Hematopoietic multipotent progenitor cell treated with erythropoietin and hydrocortisone succinate and interleukin-3 and kit ligand, for 15 days (in vitro differentiated cells): ENCODE measurements at regions not wholly inside any gene's neighbourhood (a gene's known extent, or its start where the extent isn't known, plus 50 kb on each side); places are given as distances from the start of the nearest gene placed in this dataset.
"Not testable (repeated sequence)": the region's sequence is repeated elsewhere in the genome, so short reads cannot be mapped to it uniquely, and the experiment has no call there.

Experiments
- DNase-seq: peaks from one replicate; pipeline ENCODE4 v3.0.0-alpha.2; 2015; ENCODE audit warnings: low spot score

DNA sequence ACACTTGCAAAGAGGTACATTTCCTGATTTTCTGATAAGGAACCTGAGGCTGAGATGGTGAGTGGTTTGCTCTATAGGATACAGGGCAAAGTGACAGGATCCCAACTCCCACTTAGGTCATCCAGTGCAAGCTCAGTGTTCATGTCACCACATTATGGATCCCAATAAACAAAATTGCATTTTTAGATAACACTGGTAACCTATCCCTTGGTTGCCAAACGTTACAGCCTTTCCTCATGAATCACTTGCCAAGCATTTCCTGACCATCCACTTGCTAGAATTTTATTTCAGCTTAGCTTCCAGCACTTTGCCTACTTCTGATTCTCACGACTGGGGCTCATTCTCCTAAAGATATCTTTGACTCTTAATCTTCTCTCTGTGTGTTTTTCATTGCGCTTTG lies 131.4 kb upstream of the ODAD2 start:
- DNase-seq: no peak

DNA sequence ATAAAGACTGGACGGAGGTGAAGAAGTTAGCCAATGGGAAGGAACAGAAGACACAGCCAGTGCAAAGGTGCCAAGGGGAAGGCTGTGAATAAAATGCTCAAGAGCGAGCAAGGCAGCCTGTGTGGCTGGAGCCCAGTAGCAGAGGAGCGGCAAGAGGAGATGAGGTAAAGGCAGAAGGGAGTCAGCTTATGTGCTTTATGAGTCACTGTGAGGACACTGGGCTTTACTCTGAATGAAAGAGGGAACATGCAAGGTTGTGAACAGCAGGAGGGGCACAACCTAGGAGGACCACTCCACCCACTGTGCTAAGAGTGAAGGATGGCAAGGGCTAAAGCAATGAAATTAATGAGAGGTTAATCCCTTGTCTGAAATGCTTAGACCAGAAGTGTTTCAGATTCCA lies 129.0 kb upstream of the ODAD2 start:
- DNase-seq: no peak

DNA sequence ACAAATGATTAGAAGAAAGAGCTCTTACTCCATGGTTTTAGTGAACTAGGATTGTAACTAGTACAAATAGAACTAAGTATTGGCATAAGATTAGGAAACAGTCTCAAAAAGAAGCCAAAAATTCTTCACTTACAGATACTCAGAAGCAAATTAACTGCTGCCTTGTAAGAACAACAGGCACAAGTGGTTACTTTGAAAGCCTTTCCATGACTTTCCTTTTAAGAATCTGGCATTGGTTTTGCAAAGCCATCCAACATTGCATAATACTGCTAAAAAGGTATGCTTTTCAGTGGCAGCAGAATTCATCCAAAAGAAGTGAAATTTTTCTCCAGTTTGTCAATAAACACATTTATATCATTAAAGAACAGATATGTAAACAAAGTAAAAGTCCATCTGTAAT lies 126.8 kb upstream of the ODAD2 start:
- DNase-seq: no peak

DNA sequence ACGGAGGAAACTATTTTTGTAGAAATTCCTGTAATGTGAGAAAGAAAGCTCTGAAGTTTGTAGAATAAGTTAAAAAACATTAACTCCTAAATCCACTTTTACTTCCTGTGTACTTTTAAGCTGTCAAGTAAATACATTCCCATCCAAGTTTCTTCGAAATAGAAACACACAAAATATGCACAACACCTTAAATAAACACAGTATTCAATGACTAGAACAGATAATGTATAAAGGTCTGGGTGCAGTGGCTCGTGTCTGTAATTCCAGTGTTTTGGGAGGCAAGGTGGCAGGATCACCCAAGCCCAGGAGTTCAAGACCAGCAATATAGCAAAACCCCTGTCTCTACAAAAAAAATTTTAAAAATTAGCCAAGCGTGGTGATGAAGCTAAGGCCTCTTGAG lies 121.9 kb upstream of the ODAD2 start:
- DNase-seq: no peak

DNA sequence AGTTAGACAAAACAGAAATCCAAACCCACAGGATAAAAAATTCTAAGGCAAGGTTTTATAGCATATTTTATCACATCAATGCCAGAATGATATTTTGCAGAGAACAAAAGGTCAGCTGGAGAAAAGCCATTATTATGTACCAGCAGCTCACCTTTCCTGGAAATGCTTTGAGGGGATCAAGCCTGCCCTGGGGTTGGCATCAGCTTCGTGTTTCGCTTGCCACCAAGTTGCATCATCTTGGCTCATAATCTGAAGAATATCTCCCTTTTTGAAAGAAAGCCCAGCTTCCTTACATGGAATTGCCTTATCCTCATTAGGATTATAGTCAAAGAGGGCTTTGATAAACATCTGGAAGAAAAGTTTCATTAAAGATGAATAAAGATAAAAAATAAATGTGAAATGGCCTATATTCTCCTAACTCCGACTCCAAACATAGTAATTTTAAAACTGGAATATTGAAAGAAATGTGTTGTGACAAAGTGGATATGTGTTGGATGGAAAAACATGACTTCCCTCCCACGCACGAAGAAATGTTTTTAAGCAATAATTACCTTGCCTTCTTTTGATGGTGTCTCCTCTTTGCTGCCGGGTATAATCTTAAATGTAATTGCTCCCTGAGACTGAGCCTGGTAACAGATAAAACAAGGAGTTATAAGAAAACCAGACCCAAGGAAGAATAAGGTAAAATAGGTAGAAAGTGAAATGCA lies 121.3 kb upstream of the ODAD2 start:
- DNase-seq: no peak

DNA sequence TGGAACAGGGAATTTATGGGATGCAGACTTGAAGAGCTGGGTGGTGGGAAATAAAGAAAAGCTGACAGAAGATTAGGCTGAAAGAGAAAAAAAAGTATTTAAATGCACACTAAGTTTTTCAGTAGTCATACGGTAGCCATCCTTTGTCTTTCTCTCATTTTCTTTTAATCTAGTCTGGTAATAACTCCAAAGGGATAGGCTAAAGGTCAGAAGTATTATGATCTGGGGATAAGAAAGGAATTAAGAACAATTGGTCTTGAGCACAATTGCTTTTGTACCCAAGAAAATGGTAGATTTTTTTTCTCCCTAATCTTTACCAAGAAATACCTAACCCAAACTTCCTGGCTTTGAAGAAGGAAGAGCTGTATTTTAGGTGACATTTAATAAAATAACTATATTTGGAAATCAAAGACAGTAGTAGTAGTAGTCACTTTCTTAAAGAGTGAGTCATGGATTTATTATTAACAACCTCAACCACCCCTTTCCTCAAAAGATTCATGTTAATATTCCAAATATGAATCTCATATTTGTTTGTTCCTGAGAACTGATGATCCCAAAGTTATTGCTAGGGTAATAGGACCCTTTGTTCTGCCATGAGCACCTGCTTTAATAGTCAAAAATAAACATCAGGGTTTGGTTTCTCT lies 120.2 kb upstream of the ODAD2 start:
- no peak for DNase-seq

DNA sequence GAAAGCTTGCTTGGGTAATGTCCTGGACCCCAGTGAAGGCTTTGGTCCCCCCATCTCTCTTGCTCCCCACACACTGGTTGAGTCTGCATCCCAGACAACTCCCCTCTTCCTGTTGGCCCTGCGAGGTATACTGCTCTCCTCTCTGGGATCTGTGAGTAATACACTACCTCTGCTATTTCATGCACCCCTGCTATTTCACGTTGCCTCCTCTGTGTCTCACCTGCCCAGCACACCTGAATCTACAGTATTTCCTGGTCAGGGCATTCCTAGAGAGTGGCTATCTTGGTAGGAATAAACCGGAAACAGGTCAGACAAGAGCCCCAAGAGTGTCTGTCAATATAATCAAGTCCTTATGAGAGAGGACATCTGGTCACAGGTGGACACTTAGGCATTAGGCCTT lies 114.3 kb upstream of the ODAD2 start:
- DNase-seq: no peak

DNA sequence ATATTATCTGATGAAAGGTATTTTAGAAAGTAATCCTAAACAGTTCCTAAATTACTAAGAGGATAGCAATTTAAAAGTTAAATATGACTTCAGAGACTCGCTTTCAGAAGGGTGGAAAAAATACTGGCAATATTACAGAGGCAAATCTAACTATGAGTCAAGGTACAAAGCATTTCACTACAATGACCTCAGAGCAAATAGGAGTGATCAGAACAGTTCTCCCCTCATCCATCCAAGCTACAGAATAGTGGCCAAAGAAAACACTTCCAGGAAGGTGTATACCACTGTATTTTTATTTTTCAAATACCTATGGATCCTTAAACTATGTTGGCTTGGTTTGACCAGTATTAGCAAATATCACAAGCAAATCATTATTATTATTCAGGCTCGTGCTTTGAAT lies 112.8 kb upstream of the ODAD2 start:
- DNase-seq: no peak

DNA sequence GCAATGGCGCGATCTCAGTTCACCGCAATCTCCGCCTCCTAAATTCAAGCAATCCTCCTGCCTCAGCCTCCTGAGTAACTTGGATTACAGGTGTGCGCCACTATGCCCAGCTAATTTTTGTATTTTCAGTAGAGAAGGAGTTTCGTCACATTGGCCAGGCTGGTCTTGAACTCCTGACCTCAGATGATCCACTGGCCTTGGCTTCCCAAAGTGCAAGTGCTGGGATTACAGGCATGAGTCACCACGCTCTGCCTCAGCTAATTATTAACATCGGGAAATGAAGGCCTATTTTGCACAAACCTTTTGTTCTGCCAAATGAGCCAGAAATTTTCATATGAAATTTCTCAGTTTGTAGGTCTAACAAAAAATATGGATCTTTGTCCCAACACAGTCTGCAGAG lies 106.7 kb upstream of the ODAD2 start:
- DNase-seq: no peak

DNA sequence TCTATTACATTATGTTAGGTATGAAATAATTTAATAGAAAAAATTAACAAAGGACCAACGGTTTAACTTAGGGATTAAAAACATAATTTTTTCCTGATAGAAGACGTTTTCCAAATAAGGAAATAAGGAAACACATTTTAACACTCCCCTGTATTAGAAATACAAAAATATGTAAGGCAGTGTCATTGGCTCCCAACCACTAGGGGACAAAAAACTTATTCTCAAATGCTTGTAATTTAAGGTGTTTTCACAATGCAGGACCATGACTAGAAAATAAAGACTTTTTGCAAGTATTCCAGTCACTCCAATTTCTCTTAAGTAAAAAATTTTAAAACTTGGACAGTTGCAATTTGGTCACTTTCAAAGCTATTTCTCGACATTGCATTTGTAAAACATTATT lies 98.8 kb upstream of the ODAD2 start:
- no peak for DNase-seq

DNA sequence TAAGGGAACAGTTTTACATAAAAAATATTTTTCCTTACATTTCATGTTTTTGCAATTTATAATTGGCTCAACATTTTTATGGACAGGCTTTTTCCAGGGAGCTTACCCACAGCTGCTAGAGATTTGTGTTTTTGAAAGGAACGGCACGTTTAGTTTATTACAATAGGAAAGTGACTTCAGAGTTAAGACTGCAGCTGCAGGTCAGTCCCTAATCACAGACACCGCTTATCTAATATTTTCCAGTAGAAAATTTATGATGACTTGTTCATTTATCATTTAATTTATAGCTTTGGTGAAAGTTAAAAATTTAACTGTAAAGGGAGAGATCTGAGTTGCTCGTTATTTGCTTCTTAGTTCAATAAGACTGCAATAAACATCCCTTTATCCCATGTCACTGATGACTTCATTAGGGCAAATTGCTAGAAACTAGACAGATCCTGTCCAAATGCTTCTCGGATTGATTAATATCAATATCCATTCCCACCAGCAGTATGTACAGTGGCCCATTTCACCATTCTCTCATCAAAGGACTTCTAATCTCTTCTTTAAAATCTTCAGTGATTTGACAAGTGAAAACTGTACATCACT lies 97.0 kb upstream of the ODAD2 start:
- no peak for DNase-seq

DNA sequence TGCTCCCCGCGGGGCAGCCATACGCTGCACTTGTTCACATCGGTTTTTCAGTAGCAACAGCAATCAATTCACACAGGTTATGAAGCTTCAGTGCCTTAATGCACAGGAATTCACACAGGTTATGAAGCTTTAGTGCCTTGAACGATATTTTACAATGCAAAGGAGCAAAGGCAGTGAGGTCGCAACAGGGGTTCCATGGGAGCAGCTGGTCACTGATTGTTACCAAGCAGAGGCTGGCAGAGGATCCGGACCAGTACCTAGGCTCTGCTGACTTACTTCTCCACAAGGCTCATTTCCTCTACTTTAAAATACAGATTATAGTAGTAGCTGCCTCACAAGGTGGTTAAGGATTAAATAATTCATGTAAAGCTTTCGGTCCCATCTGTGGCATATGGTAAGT lies 95.2 kb upstream of the ODAD2 start:
- DNase-seq: no peak

DNA sequence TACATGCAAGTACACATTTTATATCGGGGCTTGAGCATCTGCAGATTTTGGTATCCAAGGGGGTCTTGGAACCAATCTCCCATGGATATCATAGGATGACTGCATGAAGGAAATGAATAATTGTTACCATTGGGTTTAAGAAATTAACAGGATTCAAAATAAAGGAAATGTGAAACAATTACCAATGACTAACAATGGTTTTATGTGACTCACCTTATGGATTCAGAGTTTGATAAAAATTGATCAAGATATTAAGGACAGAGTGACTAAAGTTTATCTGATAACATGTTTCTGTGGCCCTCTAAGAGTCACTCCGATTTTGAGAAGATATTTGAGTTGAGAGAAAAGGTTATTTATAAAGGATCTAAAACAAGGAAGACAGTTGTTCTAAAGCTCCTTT lies 93.0 kb upstream of the ODAD2 start:
- no peak for DNase-seq

DNA sequence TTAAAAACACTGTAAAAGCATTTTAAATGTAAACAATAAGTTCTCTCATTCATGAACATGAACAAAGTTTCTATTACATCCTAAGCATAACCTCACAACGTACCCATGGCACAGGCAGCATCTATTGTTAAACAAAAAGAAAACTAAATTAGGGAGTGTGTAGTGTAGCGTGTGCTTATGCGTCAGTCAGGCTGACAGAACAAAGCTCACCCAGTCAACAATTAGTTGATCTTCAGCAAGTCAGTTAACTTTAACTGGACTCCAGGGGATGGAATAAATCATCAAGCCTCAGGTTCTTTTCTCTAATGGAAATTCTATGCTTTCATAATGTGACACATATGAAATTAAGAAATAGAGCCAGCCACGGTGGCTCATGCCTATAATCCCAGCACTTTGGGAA lies 91.6 kb upstream of the ODAD2 start:
- DNase-seq: no peak

DNA sequence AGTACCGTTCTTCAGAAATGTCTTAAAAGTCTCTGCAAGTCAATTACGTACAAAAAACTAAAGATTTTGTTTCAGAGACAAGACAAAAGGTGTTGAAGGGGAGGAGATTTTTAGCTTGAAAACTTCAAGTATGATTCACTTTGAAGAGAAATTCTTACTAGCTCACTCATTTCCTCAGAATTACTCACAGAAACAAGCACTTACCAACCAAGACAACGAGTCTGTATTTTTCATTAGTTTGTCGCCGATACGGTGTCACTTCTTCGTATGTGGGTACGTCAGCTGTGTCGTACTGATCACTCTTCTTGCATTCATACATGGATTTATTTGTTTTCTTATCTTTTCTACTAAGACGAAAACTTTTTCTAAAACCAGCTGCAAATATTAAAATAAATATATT lies 90.6 kb upstream of the ODAD2 start:
- DNase-seq: no peak

DNA sequence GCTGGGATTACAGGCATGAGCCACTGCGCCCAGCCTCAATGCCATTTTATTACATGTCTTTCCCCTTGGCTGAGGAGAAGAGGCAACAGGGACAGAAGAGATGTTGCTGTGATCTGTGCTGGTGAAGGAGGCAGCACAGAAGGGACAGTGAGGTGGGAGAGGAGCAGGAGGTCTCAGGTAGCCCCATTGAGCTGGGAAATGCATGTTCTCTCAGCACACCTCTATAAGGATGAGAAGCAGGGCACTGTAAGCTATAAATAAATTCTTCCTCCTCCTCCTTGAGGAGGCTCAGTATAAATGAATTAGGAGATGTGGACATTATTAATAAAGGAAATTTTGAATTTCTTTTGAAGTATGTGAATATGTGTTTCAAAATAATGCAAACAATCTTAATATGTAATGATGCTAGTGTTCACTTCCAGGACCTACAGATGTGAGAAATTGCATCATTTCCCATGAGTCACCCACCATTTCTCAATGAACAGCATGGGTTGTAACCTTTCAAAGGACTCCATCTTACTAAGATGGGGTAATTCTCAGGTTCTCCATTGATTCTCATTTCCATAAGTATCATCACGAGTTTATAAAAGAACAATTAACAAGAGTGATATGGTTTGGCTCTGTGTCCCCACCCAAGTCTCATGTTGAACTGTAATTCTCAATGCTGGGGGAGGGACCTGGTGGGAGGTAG lies 88.9 kb upstream of the ODAD2 start:
- no peak for DNase-seq

DNA sequence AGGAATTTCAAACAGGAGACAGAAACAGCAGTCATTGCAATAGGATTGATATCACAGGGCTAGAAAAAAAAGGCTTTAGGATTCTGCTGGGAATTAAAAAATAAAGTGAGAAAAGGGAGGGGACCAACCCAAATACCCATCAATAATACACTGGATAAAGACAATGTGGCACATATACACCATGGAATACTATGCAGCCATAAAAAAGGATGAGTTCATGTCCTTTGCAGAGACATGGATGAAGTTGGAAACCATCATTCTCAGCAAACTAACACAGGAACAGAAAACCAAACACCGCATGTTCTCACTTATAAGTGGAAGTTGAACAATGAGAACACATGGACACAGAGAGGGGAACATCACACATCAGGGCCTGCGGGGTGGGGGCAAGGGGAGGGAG lies 86.9 kb upstream of the ODAD2 start:
- DNase-seq: not testable (repeated sequence)

DNA sequence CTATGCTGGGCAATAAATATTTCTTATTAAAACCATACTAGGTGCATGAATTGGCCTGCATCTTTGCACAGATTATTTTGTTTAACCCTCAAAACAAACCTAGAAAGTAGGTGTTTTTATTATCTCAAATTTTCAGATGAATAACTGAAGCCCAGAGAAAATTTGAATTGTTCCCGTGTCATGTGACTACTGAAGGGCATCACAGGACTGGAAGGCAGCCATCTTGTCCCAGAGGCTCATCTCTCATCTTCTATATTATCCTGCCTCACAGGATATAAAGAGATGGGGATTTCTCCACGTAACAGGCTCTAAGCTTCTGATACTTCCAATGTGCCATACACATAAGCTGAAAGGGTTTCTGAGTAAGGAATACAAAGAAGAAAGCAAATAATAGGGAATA lies 84.0 kb upstream of the ODAD2 start:
- no peak for DNase-seq

DNA sequence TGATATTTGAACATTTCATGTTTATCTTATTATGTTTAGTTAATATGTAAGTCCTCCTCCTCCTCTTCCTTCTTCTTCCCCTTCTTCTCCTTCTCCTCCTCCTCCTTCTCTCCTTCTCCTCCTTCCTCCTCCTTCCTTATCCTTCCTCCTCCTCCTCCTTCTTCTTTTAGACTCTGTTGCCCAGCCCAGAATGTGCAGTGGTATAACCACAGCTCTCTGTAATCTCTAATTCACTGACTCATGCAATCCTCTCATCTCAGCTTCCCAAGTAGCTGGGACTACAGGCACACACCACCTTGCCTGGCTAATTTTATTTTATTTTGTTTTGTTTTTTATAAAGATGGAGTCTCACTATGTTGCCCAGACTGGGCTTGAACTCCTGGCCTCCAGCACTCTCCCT lies 83.4 kb upstream of the ODAD2 start:
- no peak for DNase-seq

DNA sequence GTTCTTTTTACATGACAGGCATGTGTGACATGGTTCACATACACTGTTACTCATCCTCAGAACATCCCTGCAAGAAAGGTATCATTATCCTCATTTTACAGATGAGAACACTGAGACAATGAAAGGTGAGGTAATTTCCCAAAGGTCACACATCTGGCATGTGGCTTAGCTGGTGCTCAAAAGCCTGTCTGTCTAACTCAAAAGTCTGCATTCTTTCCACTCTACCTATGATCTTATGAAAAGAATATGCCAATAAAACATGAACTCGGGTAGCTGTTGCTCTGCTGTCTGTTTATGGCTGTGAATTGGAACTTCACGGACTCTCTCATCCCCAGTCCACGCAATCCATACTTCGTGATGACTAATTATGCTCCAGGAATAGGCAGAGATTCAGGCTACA lies 79.0 kb upstream of the ODAD2 start:
- no peak for DNase-seq

DNA sequence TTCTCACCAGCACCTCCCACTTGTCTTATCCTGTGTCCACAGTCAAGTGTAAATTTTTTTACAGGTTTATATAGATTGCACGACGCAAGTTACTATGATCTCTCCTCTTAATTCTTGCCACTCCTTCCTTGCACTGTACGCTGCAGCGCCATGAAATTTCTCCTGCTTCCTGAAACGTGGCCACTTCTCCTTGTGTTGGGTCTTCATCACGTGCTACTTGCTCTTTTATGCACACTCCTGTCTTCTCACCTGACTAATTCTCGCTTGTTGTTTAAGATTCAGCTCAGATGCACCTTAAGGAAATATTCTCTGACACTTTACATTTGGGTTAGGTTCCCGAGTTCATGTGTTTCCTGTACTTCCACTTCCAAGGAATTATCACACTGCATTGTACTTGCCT lies 76.5 kb upstream of the ODAD2 start:
- no peak for DNase-seq

DNA sequence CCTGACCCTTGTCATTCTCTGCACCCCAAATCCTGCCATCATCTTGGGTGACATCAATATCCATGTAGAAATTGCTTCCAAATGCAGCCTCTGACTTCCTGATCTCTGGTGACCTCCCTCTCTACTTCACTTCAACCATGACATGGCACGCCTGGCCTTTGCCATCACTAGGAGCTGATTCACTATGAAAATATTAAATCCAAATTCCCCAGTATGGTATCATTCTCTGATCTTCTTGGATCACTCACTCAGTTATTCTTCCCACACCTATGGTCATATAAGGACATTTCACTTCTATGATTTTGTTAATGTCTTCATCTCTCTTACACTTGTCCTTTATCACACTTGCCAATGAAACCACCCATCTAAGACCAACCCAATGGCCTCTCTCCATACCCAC lies 73.7 kb upstream of the ODAD2 start:
- no peak for DNase-seq

DNA sequence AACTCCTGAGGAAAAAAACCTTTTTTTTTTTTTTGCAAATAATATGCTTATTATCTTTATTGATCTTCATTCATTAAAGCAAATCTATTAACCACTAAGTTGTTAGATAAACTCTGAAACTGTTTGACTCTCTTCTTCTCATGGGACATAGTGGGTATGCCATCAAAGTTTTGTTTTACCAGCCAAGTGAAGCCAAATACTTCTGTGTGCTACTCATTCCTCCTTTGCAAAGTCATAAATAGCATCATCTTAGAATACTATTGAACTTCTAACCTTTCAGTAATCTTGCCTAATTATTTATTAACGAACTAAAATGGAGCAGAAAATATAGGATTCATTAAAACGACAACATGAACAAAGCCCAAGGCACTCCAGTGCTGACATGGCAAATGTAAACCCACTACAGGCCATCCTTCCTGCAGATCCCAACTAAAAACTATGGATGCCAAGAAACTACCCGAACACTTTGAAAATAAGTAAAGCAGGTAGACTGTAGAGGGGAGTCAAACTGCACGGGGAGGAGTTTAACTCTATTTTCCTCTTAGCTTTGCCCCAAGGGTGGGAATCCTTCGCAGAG lies 61.2 kb upstream of the ODAD2 start:
- DNase-seq: no peak
